B cell (primary cell): ENCODE measurements at regions not wholly inside any gene's neighbourhood (a gene's known extent, or its start where the extent isn't known, plus 50 kb on each side); places are given as distances from the start of the nearest gene placed in this dataset.

Experiments used
- ATAC-seq: fragments of 200-7000 bp; cut with Tn5 transposase; one replicate; pipeline ENCODE4 v1.10.0; 2021; ENCODE audit warnings: low read depth, mild to moderate bottlenecking, moderate number of reproducible peaks, moderate library complexity
- CTCF ChIA-PET: fragments of 350-600 bp; sonication (Branson Sonifier 250); formaldehyde crosslinking; loops from one replicate; lab custom pipeline; 2021; ENCODE audit warnings: antibody characterized with exemption, inconsistent platforms; lab: Charles Lee
- POLR2A ChIA-PET: fragments of 350-600 bp; sonication (Branson Sonifier 250); formaldehyde crosslinking; loops from one replicate; lab custom pipeline; 2021; ENCODE audit warnings: antibody characterized with exemption; lab: Charles Lee
- DNase-seq: peaks from one replicate; pipeline ENCODE4 v3.0.0; 2013
- H2AFZ ChIP-seq: 2 replicates; pipeline ENCODE4 v1.6.1; 2012; ENCODE audit warnings: mild to moderate bottlenecking, low read depth, low read length; ENCODE audit not compliant: insufficient read depth, poor library complexity, severe bottlenecking
- H3K27ac ChIP-seq, 2 donors: 1 replicate in 1 of 2; 2 replicates in 1 of 2; pipeline ENCODE4 v1.5.1; 2012 to 2013; ENCODE audit warnings: low read length in 2 of 2, mild to moderate bottlenecking in 2 of 2, moderate library complexity in 1 of 2
- H3K27me3 ChIP-seq, 4 experiments: fragments of 200-600 bp in 1 of 4; sonication (generic) in 1 of 4; replicated peaks in 1 of 4; 1 replicate in 2 of 4; 2 replicates in 2 of 4; pipeline versions ENCODE4 v1.6.1 to v1.7.0; 2013 to 2016; ENCODE audit warnings: low read length in 3 of 4, mild to moderate bottlenecking in 2 of 4, mixed read lengths in 1 of 4, moderate library complexity in 1 of 4; ENCODE audit not compliant: insufficient read depth in 4 of 4, control insufficient read depth in 3 of 4; ENCODE audit errors: control extremely low read depth in 1 of 4
- H3K36me3 ChIP-seq, 2 experiments: replicated peaks in 1 of 2; 1 replicate in 1 of 2; 2 replicates in 1 of 2; pipeline versions ENCODE4 v1.6.1 to v1.7.1; 2013; ENCODE audit warnings: low read length in 1 of 2; ENCODE audit not compliant: insufficient read depth in 2 of 2, control insufficient read depth in 1 of 2; ENCODE audit errors: control extremely low read depth in 1 of 2, extremely low read depth in 1 of 2
- H3K4me1 ChIP-seq, 2 donors: fragments of 200-600 bp in 1 of 2; sonication (generic) in 1 of 2; 1 replicate in 1 of 2; 2 replicates in 1 of 2; pipeline versions ENCODE4 v1.5.1 to v1.6.1; 2013 to 2017; ENCODE audit warnings: low read length in 2 of 2; ENCODE audit not compliant: control insufficient read depth in 2 of 2, insufficient read depth in 2 of 2
- H3K4me2 ChIP-seq: replicated peaks from 2 replicates; pipeline ENCODE3; 2012; ENCODE audit warnings: mild to moderate bottlenecking, low read depth, low read length; ENCODE audit not compliant: poor library complexity, severe bottlenecking
- H3K4me3 ChIP-seq, 5 experiments: fragments of 200-600 bp in 1 of 5; sonication (generic) in 1 of 5; 1 replicate in 3 of 5; 2 replicates in 2 of 5; pipeline versions ENCODE4 v1.5.1 to v1.7.0; 2011 to 2016; ENCODE audit warnings: low read length in 4 of 5, mild to moderate bottlenecking in 4 of 5, low read depth in 2 of 5, control low read depth in 1 of 5, moderate library complexity in 1 of 5; ENCODE audit not compliant: insufficient read depth in 1 of 5; ENCODE audit errors: control extremely low read depth in 1 of 5, extremely low read depth in 1 of 5
- H3K79me2 ChIP-seq: fragments of 200-600 bp; sonication (generic); one replicate; pipeline ENCODE4 v1.6.0; 2016; ENCODE audit warnings: low read length; ENCODE audit not compliant: control insufficient read depth, insufficient read depth
- H3K9ac ChIP-seq: fragments of 200-600 bp; sonication (generic); 2 replicates; pipeline ENCODE4 v1.6.1; 2017; ENCODE audit warnings: mild to moderate bottlenecking, low read length, moderate library complexity
- H3K9me3 ChIP-seq, 3 donors: one replicate each; pipeline versions ENCODE4 v1.6.1 to v1.7.1; 2013; ENCODE audit warnings: low read length in 2 of 3; ENCODE audit not compliant: control insufficient read depth in 2 of 3, insufficient read depth in 1 of 3; ENCODE audit errors: control extremely low read depth in 1 of 3
- H4K20me1 ChIP-seq: 2 replicates; pipeline ENCODE4 v1.6.0; 2012; ENCODE audit warnings: mild to moderate bottlenecking, low read length; ENCODE audit not compliant: insufficient read depth, control insufficient read depth, poor library complexity, severe bottlenecking
- H3K27ac Mint-ChIP-seq: one replicate; pipeline ENCODE4 v1.8.0; 2021; ENCODE audit warnings: mixed read lengths
- H3K27me3 Mint-ChIP-seq: one replicate; pipeline ENCODE4 v1.8.0; 2021; ENCODE audit warnings: mixed read lengths
- H3K4me1 Mint-ChIP-seq: one replicate; pipeline ENCODE4 v1.8.0; 2021; ENCODE audit warnings: mixed read lengths
- H3K4me3 Mint-ChIP-seq: one replicate; pipeline ENCODE4 v1.8.0; 2021; ENCODE audit warnings: mixed read lengths
- H3K9me3 Mint-ChIP-seq: one replicate; pipeline ENCODE4 v1.8.0; 2022; ENCODE audit warnings: mixed read lengths; ENCODE audit not compliant: insufficient read depth
- EZH2 ChIP-seq: IDR thresholded peaks from 2 replicates; pipeline ENCODE4 v1.6.1; 2012; ENCODE audit warnings: borderline replicate concordance, low read depth, mild to moderate bottlenecking, moderate library complexity, low read length; ENCODE audit not compliant: insufficient read depth, poor library complexity, severe bottlenecking
- WGBS: methylation state at CpG from one replicate; pipeline ENCODE4 v1.1.5; 2013; ENCODE audit warnings: missing lambda C conversion rate; ENCODE audit not compliant: insufficient coverage; 5-methylcytosine and 5-hydroxymethylcytosine counted together
- intact Hi-C: fragments of 100-400 bp; cut with micrococcal nuclease; formaldehyde crosslinking; loops from one replicate; pipeline ENCODE4 v1.10.0; 2022
- TF ChIP-seq, protein P1 (sequence below): fragments of 200-600 bp; IDR thresholded peaks from one replicate; pipeline ENCODE4 v1.8.0; 2022; ENCODE audit warnings: antibody characterized with exemption, mild to moderate bottlenecking

DNA sequence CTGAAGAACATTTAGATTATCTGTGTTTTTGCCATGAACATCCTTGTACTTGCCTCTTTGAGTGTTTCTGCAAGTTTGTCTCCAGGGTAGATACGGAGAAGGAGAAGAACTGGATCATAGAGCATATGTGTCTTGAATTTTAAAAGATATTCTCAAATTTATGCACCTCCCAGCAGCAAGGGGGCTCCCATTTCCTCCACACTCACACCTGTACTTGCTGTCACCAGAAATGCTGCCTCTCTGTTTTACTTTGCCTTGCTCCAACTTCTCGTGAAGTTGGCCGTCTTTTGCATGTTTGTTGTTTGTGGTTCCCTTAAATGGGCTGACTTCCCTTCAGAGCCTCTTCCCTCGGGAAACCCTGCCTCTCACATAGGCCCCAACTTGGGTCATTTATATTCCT lies 171.0 kb downstream of the TFAP2C start:
- no peak overlapping the region for H2AFZ ChIP-seq
- CTCF ChIA-PET: no interaction called here

DNA sequence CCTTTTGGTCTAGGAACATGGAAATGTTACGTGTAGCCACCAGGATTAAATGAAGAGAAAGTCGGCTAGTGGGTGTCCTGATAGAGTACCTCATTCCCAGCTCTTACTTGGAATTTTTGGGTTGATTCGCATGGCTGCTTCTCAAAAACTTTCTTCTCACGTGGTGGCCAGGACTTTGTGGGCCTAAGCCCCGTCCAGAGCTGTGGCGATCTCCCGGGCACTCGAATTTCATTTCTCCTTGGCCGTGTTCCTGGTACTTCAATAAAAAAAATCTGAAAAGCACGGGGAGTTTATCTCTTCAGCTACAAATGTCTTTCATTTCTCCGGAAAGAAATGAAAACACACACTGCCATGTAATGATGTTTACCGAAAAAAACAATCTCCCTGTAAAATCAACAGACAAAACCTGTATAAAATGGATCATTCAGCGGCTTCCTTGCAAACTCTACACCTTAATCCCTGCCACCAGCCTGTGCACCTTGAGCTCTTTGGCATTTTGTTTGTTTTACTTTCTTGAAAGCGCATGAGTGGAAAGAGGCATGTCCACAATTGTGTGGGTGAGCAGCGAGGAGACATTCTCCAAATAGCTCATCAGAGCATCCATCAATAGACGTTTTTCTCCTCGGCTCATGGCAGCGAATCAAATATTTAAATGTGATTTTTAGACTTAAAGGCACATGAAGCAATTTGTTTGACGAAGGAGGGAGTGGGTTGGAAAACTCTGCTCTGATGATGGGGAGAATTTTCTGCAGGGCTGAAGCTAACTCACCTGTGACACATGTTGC lies 173.1 kb downstream of the TFAP2C start:
- intact Hi-C loops: no loop called here
- ChIA-PET CTCF (no interaction called here), POLR2A (no interaction called here)
- Histone ChIP-seq H3K4me1 (no peaks in the 10 kb centered on the region), H3K27me3 (peaks cover 0 to 4% (median 0%) of the 10 kb centered on the region in 4 experiments), H3K9ac (no peak overlapping the region), H3K9me3 (peaks cover 0 to 7% (median 0%) of the 10 kb centered on the region in 3 donors), H3K27ac (no peak overlapping the region), H3K79me2 (no peaks in the 10 kb centered on the region), H2AFZ (no peak overlapping the region), H4K20me1 (no peaks in the 10 kb centered on the region), H3K36me3 (no peaks in the 10 kb centered on the region), H3K4me3 (no peak overlapping the region), H3K4me2 (no peak overlapping the region)
- ATAC-seq (no peak), DNase-seq (no peak)
- no peaks in the 10 kb centered on the region for H3K4me1 Mint-ChIP-seq
- H3K27me3 Mint-ChIP-seq: peaks cover 6% of the 10 kb centered on the region
- 90% methylated on average over 13 of the region's 19 CpGs for WGBS
- H3K4me3 Mint-ChIP-seq: no peak overlapping the region
- H3K27ac Mint-ChIP-seq: no peak overlapping the region
- peaks cover 3% of the 10 kb centered on the region for H3K9me3 Mint-ChIP-seq
- TF ChIP-seq, protein P1, sequence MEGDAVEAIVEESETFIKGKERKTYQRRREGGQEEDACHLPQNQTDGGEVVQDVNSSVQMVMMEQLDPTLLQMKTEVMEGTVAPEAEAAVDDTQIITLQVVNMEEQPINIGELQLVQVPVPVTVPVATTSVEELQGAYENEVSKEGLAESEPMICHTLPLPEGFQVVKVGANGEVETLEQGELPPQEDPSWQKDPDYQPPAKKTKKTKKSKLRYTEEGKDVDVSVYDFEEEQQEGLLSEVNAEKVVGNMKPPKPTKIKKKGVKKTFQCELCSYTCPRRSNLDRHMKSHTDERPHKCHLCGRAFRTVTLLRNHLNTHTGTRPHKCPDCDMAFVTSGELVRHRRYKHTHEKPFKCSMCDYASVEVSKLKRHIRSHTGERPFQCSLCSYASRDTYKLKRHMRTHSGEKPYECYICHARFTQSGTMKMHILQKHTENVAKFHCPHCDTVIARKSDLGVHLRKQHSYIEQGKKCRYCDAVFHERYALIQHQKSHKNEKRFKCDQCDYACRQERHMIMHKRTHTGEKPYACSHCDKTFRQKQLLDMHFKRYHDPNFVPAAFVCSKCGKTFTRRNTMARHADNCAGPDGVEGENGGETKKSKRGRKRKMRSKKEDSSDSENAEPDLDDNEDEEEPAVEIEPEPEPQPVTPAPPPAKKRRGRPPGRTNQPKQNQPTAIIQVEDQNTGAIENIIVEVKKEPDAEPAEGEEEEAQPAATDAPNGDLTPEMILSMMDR: no peak
- TF ChIP-seq EZH2: no peak

More for the DNA sequence above, 171.0 kb downstream of the TFAP2C start:
- TF ChIP-seq, protein P1: no peak
- TF ChIP-seq EZH2: no peak
- Histone ChIP-seq H3K36me3 (no peaks in the 10 kb centered on the region), H3K9me3 (peaks cover 0 to 10% (median 0%) of the 10 kb centered on the region in 3 donors), H3K79me2 (no peaks in the 10 kb centered on the region), H3K4me1 (no peaks in the 10 kb centered on the region), H3K4me2 (no peak overlapping the region), H4K20me1 (no peaks in the 10 kb centered on the region), H3K27me3 (no peaks in the 10 kb centered on the region), H3K4me3 (no peak overlapping the region), H3K9ac (no peak overlapping the region), H3K27ac (no peak overlapping the region)
- Mint-ChIP-seq H3K27ac (no peak overlapping the region), H3K27me3 (peaks cover 3% of the 10 kb centered on the region), H3K4me1 (no peaks in the 10 kb centered on the region), H3K9me3 (peaks cover 3% of the 10 kb centered on the region), H3K4me3 (no peak overlapping the region)
- ATAC-seq (no peak), DNase-seq (no peak)
- intact Hi-C loops: no loop called here
- no CpG with 5 or more reads among the region's 4 CpGs for WGBS
- POLR2A ChIA-PET: no interaction called here
